ENCODE measurements at regions not wholly inside any gene's neighbourhood (a gene's known extent, or its start where the extent isn't known, plus 50 kb on each side); places are given as distances from the start of the nearest gene placed in this dataset.

- ChIA-PET POLR2A (no interaction called here), CTCF (no interaction called here)
- Mint-ChIP-seq H3K27ac (ENCODE audit: unreplicated experiment) (no peak overlapping the region), H3K27me3 (ENCODE audit: insufficient read depth, unreplicated experiment) (no peaks in the 10 kb centered on the region), H3K36me3 (ENCODE audit: insufficient read depth, unreplicated experiment) (no peaks in the 10 kb centered on the region), H3K4me1 (ENCODE audit: low read depth, unreplicated experiment) (no peaks in the 10 kb centered on the region), H3K9me3 (ENCODE audit: unreplicated experiment) (peaks cover 12% of the 10 kb centered on the region), H3K4me3 (ENCODE audit: unreplicated experiment) (no peak overlapping the region)
- Histone ChIP-seq H3K4me1 (no peaks in the 10 kb centered on the region), H3K36me3 (ENCODE audit: control insufficient read depth, insufficient read depth, low read length) (no peaks in the 10 kb centered on the region), H3K9me3 (no peaks in the 10 kb centered on the region), H3K4me3 (ENCODE audit: low read depth, low read length) (no peak overlapping the region), H3K27me3 (replicated peaks; ENCODE audit: control insufficient read depth, insufficient read depth, low read length) (no peaks in the 10 kb centered on the region)
- TF ChIP-seq, protein P1, sequence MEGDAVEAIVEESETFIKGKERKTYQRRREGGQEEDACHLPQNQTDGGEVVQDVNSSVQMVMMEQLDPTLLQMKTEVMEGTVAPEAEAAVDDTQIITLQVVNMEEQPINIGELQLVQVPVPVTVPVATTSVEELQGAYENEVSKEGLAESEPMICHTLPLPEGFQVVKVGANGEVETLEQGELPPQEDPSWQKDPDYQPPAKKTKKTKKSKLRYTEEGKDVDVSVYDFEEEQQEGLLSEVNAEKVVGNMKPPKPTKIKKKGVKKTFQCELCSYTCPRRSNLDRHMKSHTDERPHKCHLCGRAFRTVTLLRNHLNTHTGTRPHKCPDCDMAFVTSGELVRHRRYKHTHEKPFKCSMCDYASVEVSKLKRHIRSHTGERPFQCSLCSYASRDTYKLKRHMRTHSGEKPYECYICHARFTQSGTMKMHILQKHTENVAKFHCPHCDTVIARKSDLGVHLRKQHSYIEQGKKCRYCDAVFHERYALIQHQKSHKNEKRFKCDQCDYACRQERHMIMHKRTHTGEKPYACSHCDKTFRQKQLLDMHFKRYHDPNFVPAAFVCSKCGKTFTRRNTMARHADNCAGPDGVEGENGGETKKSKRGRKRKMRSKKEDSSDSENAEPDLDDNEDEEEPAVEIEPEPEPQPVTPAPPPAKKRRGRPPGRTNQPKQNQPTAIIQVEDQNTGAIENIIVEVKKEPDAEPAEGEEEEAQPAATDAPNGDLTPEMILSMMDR (IDR thresholded peaks at IDR 0.05; ENCODE audit: insufficient read depth in 1 of 2, low read depth in 1 of 2, low read length in 1 of 2, severe bottlenecking in 1 of 2, unreplicated experiment in 1 of 2) = no peak
- no TSS peak for BruUV-seq (replicated peaks)
- intact Hi-C loops (cut with micrococcal nuclease; ENCODE audit: unreplicated experiment) = no loop called here
- no peak for DNase-seq
These were observed 153.3 kb downstream of the FSCB start for GRCh38 chr14:44353805-44354204.

DNA sequence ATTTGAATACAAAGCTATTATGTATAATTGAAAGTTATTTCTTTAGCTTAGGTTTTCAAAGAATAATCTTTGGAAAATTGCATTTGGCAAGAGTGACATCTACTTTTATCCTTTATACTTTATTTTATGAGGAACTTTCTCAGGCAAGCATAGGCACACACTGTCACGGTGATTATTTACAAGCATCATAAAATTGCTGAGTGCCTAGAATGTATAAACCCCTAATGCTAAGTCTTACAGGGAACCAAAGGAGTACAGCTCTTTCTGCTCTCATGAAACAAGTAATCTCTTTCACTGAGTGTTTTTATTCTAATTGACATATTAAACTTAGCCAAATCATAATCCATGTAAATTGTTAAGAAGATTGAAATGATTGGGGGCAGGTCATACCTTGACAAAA is 154.9 kb downstream of the FSCB start:
- TF ChIP-seq, protein P1 (IDR thresholded peaks at IDR 0.05; ENCODE audit: insufficient read depth in 1 of 2, low read depth in 1 of 2, low read length in 1 of 2, severe bottlenecking in 1 of 2, unreplicated experiment in 1 of 2) = no peak
- Mint-ChIP-seq H3K4me3 (ENCODE audit: unreplicated experiment) (no peak overlapping the region), H3K27me3 (ENCODE audit: insufficient read depth, unreplicated experiment) (no peaks in the 10 kb centered on the region), H3K4me1 (ENCODE audit: low read depth, unreplicated experiment) (no peaks in the 10 kb centered on the region), H3K27ac (ENCODE audit: unreplicated experiment) (no peak overlapping the region), H3K9me3 (ENCODE audit: unreplicated experiment) (peaks cover 9% of the 10 kb centered on the region), H3K36me3 (ENCODE audit: insufficient read depth, unreplicated experiment) (no peaks in the 10 kb centered on the region)
- intact Hi-C loops (cut with micrococcal nuclease; ENCODE audit: unreplicated experiment) = no loop called here
- no peaks in the 10 kb centered on the region for H3K27me3 ChIP-seq (replicated peaks; ENCODE audit: control insufficient read depth, insufficient read depth, low read length)
- H3K4me1 ChIP-seq = no peaks in the 10 kb centered on the region
- H3K9me3 ChIP-seq = no peaks in the 10 kb centered on the region
- CTCF ChIA-PET = no interaction called here
- POLR2A ChIA-PET = no interaction called here
- no peak overlapping the region for H3K4me3 ChIP-seq (ENCODE audit: low read depth, low read length)
- no TSS peak for BruUV-seq (replicated peaks)
- H3K36me3 ChIP-seq (ENCODE audit: control insufficient read depth, insufficient read depth, low read length) = no peaks in the 10 kb centered on the region
- DNase-seq = no peak

- Mint-ChIP-seq H3K36me3 (ENCODE audit: insufficient read depth, unreplicated experiment) (no peaks in the 10 kb centered on the region), H3K27me3 (ENCODE audit: insufficient read depth, unreplicated experiment) (no peaks in the 10 kb centered on the region), H3K27ac (ENCODE audit: unreplicated experiment) (no peak overlapping the region), H3K4me1 (ENCODE audit: low read depth, unreplicated experiment) (peaks cover 7% of the 10 kb centered on the region), H3K4me3 (ENCODE audit: unreplicated experiment) (no peak overlapping the region), H3K9me3 (ENCODE audit: unreplicated experiment) (peaks cover 10% of the 10 kb centered on the region)
- no peak for DNase-seq
- intact Hi-C loops (cut with micrococcal nuclease; ENCODE audit: unreplicated experiment) = no loop called here
- ChIA-PET POLR2A (no interaction called here), CTCF (no interaction called here)
- no peaks in the 10 kb centered on the region for H3K36me3 ChIP-seq (ENCODE audit: control insufficient read depth, insufficient read depth, low read length)
- BruUV-seq (replicated peaks) = no TSS peak
- peaks cover 6% of the 10 kb centered on the region; the same call in 1 of the 2 replicates for H3K9me3 ChIP-seq
- no peak overlapping the region for H3K4me3 ChIP-seq (ENCODE audit: low read depth, low read length)
- H3K27me3 ChIP-seq (replicated peaks; ENCODE audit: control insufficient read depth, insufficient read depth, low read length) = no peaks in the 10 kb centered on the region
- TF ChIP-seq, protein P1 (IDR thresholded peaks at IDR 0.05; ENCODE audit: insufficient read depth in 1 of 2, low read depth in 1 of 2, low read length in 1 of 2, severe bottlenecking in 1 of 2, unreplicated experiment in 1 of 2) = no peak
- H3K4me1 ChIP-seq = no peaks in the 10 kb centered on the region
These were observed 159.8 kb downstream of the FSCB start for GRCh38 chr14:44347316-44347715.

Measured in Caco-2 (cell line).